ENCODE measurements at regions not wholly inside any gene's neighbourhood (a gene's known extent, or its start where the extent isn't known, plus 50 kb on each side); places are given as distances from the start of the nearest gene placed in this dataset.
A peak's percentile ranks its signal among the peaks of the same experiment; 100 is the strongest.

DNA sequence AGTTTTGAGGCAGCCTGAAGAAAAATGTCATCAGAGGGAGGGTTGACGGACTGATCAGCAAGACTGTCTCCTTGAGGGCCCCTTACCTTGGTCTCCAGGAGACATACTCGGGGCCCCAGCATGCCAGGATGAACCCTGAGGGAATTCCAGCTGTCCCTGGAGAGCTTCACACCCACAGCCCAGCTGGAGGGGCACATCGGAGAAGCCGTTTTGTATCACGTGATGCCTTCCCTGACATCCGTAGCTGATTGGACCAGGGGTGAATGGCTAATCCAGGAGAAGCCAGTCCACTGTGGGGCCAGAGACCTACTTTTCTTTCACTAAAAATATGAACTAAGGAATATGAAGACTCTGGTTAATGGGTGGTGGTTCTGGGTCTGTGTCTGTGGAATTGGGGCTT, 86.0 kb upstream of the TP53I11 start:
- Histone ChIP-seq H2AFZ (ENCODE audit: low read length, unreplicated experiment) (no peak overlapping the region), H3K79me2 (ENCODE audit: control insufficient read depth, insufficient read depth, low read length, unreplicated experiment) (no peaks in the 10 kb centered on the region), H3K27me3 (ENCODE audit: insufficient read depth, low read length) (peaks cover 42% of the 10 kb centered on the region), H3K27ac (ENCODE audit: low read depth, low read length) (no peak overlapping the region), H3K4me1 (ENCODE audit: control insufficient read depth, insufficient read depth, low read length, unreplicated experiment) (no peaks in the 10 kb centered on the region), H3K36me3 (ENCODE audit: insufficient read depth, low read length) (no peaks in the 10 kb centered on the region), H3K4me3 (ENCODE audit: low read depth, low read length) (no peak overlapping the region)

DNA sequence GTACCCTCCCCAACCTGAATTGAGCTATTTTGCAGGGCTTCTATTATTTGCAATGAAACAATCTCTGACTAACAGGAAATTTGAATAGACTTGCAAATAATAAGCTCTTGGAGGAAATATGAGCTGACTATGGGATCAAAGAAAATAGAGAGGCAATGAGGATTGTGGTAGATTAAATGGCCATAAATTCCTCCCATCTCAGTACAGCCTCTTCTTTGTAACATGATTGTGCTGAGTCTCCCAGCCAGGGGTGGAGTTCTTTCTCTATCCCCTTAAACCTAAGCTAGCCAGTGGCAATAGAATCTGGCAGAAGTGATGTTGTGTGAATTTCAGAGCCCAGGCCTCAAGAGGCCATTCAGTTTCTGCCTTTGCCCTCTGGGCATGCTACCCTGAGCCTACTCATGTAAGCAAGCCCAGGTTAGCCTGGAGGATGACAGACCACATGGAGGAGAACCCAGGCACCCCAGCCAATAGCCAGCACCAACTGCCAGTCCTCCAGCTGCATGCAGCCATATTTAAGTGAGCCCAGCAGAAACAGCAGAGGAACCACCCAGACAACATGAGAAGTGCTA, 86.8 kb upstream of the TP53I11 start:
- Histone ChIP-seq H3K27me3 (ENCODE audit: insufficient read depth, low read length) (peaks cover 34% of the 10 kb centered on the region), H3K79me2 (ENCODE audit: control insufficient read depth, insufficient read depth, low read length, unreplicated experiment) (no peaks in the 10 kb centered on the region), H3K4me3 (ENCODE audit: low read depth, low read length) (no peak overlapping the region), H3K27ac (ENCODE audit: low read depth, low read length) (no peak overlapping the region), H3K4me1 (ENCODE audit: control insufficient read depth, insufficient read depth, low read length, unreplicated experiment) (peaks cover 4% of the 10 kb centered on the region), H3K36me3 (ENCODE audit: insufficient read depth, low read length) (no peaks in the 10 kb centered on the region), H2AFZ (ENCODE audit: low read length, unreplicated experiment) (no peak overlapping the region)

DNA sequence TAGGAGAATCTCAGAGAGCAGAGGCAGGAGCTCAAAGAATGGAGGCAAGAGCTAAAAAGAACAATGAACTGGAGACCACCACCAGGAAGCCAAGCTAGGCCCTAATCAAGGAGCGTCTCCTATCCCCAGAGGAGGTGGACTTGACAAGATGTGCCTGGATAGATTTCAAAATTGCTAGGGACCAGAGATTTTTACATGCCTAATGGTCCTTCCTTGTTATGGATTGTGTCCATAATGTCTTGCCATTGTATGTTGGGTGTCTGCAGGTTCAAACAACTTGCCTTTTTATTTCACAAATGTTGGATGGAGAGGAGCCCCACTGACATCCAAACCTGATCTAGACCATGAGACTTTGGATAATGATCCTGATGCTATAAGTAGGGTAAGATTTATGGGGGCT, 88.2 kb upstream of the TP53I11 start:
- peaks cover 21% of the 10 kb centered on the region for H3K27me3 ChIP-seq (ENCODE audit: insufficient read depth, low read length)
- no peaks in the 10 kb centered on the region for H3K79me2 ChIP-seq (ENCODE audit: control insufficient read depth, insufficient read depth, low read length, unreplicated experiment)
- peaks cover 18% of the 10 kb centered on the region for H3K4me1 ChIP-seq (ENCODE audit: control insufficient read depth, insufficient read depth, low read length, unreplicated experiment)
- H3K27ac ChIP-seq (ENCODE audit: low read depth, low read length), result no peak overlapping the region
- H2AFZ ChIP-seq (ENCODE audit: low read length, unreplicated experiment), result no peak overlapping the region
- H3K4me3 ChIP-seq (ENCODE audit: low read depth, low read length), result no peak overlapping the region
- no peaks in the 10 kb centered on the region for H3K36me3 ChIP-seq (ENCODE audit: insufficient read depth, low read length)

DNA sequence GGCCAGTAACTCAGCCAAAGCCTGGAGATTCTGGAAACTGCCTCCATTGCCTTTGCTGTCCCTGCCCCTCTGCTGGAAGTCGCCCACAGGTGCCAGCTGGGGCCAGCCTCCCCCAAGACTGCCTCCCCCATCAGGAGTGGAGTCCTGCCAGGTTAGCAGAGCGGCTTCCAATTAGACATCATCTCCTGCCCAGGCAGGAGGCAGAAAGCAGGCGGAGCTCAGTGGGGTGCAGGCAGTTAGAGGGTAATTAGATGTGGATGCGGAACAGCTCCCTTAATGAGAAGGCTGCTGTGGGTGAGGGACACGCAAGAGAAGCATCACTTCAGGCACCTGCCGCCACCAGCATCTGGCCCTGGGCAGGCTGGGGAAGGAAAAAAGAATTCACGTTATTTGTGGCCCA, 90.9 kb upstream of the TP53I11 start:
- Histone ChIP-seq H3K27me3 (ENCODE audit: insufficient read depth, low read length) (no peaks in the 10 kb centered on the region), H3K4me1 (ENCODE audit: control insufficient read depth, insufficient read depth, low read length, unreplicated experiment) (peaks cover 39% of the 10 kb centered on the region), H2AFZ (ENCODE audit: low read length, unreplicated experiment) (no peak overlapping the region), H3K4me3 (ENCODE audit: low read depth, low read length) (no peak overlapping the region), H3K36me3 (ENCODE audit: insufficient read depth, low read length) (no peaks in the 10 kb centered on the region), H3K27ac (ENCODE audit: low read depth, low read length) (no peak overlapping the region), H3K79me2 (ENCODE audit: control insufficient read depth, insufficient read depth, low read length, unreplicated experiment) (no peaks in the 10 kb centered on the region)

DNA sequence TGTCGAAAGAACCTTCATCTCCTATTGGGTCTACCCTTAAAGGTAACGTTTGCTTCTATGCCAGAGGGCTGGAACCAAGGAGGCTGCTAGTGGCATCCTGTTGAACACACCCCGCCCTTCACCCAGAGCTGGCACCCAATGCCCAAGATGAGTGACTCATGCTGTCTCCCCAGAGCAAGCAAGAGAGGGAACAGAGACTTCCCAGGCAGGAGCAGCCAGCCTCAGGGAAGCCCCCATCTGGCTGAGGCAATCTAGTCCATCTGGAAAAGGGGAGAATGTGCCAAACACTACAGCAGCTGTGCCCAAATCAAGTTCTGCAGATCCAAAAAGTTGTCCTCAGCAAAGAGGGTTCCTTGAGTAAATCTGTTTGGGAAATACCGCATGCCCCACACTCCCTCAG, 91.9 kb upstream of the TP53I11 start:
- no peak overlapping the region for H2AFZ ChIP-seq (ENCODE audit: low read length, unreplicated experiment)
- H3K36me3 ChIP-seq (ENCODE audit: insufficient read depth, low read length), result no peaks in the 10 kb centered on the region
- no peaks in the 10 kb centered on the region for H3K27me3 ChIP-seq (ENCODE audit: insufficient read depth, low read length)
- H3K4me3 ChIP-seq (ENCODE audit: low read depth, low read length), result no peak overlapping the region
- H3K4me1 ChIP-seq (ENCODE audit: control insufficient read depth, insufficient read depth, low read length, unreplicated experiment), result peaks cover 46% of the 10 kb centered on the region
- no peaks in the 10 kb centered on the region for H3K79me2 ChIP-seq (ENCODE audit: control insufficient read depth, insufficient read depth, low read length, unreplicated experiment)
- H3K27ac ChIP-seq (ENCODE audit: low read depth, low read length), result no peak overlapping the region

DNA sequence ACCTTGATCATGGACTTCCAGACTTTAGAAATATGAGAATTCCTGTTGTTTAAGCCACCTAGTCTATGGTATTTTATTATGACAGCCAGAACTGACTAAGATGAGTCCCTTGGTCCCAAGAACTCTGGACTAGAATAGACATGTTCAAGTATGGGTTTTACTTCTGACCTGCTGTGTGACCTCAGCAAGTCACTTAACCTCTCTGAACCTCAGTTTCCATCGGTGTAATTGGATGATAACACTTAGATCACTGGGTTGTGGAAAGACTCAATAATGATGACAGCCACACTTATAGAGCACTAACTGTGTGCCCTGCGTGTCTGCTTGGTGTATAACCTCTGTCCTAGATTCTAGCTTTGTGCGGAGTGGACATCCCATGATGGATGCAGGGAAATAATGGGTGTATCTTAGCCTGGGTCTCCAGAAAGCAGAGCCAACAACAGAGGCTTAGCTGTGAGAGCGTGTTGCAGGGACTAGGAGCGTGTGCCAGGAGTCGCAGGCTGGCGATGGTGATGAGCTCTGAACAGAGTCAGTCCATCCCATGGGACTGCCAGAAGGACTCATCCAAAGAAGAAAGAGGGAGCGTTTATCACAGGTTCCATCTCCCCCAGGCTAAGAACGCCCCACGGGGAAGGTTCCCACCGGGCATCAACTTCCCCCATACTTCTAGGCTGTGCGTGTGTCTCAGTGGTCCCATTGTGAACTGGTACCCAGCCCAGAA, 93.2 kb upstream of the TP53I11 start:
- Histone ChIP-seq H3K36me3 (ENCODE audit: insufficient read depth, low read length) (no peaks in the 10 kb centered on the region), H3K4me3 (ENCODE audit: low read depth, low read length) (no peak overlapping the region), H3K27me3 (ENCODE audit: insufficient read depth, low read length) (no peaks in the 10 kb centered on the region), H3K4me1 (ENCODE audit: control insufficient read depth, insufficient read depth, low read length, unreplicated experiment) (peaks cover 46% of the 10 kb centered on the region), H2AFZ (ENCODE audit: low read length, unreplicated experiment) (no peak overlapping the region), H3K79me2 (ENCODE audit: control insufficient read depth, insufficient read depth, low read length, unreplicated experiment) (no peaks in the 10 kb centered on the region), H3K27ac (ENCODE audit: low read depth, low read length) (no peak overlapping the region)

DNA sequence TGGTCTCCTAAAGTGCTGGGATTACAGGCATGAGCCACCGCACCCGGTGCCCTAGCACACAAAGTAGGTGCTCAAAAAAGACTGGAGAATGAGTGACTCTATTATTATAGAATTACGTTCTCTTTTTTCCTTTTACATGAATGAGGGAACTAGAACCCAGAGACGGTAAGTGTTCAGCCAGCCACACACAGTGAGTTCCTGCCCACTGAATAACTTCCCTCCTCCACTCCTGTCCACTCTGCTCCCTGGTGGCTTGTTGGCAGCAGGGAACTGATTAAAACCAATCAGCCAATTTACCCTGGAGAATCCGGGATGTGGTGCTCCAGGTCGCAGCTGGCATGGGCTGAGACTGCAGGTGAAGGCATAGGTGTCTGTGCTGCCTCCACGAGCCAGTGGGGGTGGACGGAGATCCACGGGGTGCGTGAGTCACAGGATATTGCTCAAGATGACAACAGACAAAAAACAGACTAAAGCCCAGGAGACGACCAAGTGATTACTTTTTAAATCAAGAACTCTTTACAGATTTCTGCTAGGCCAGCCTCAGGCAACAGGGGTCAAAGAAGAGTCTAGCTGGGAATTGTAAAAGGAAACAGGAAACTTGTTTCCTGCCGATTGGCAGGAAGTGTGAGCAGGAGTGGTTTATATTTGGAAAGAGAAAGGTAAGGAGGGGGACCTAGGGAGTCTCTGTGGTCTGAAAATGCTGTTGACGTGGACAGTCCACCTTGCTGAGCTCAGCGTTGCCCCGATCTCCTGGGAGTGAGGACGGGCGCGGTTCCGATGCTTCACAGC, 95.2 kb upstream of the TP53I11 start:
- H2AFZ ChIP-seq (ENCODE audit: low read length, unreplicated experiment), result peak overlapping the region; percentile 29
- H3K4me1 ChIP-seq (ENCODE audit: control insufficient read depth, insufficient read depth, low read length, unreplicated experiment), result peaks cover 46% of the 10 kb centered on the region
- H3K27me3 ChIP-seq (ENCODE audit: insufficient read depth, low read length), result no peaks in the 10 kb centered on the region
- peak overlapping the region; percentile 51 for H3K27ac ChIP-seq (ENCODE audit: low read depth, low read length)
- no peak overlapping the region for H3K4me3 ChIP-seq (ENCODE audit: low read depth, low read length)
- H3K79me2 ChIP-seq (ENCODE audit: control insufficient read depth, insufficient read depth, low read length, unreplicated experiment), result no peaks in the 10 kb centered on the region
- H3K36me3 ChIP-seq (ENCODE audit: insufficient read depth, low read length), result no peaks in the 10 kb centered on the region

DNA sequence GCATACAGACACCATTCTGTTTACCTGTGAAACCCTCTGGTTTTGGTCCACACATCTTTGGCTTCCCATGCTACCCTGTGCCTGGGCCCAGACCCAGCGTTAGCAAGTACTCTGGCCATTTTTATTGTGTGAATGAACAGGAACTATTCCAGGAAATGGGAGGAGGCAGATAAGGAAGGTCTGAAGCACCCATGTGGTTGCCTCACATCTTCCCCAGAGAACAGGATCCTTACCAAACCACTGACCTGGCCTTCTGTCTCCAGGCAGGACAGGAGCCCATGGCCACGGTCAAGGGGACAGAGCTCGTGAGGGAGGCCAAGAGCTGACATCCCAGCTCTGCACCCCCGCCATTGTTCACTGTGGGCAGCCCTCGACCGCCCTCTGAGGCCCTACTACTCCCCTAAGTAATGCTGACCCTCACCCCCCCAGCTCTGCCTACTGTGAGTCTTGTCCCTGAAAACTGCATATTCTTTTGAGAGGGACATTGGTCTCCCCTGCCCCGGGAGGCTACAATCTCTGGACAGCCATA, 97.7 kb upstream of the TP53I11 start:
- H3K4me1 ChIP-seq (ENCODE audit: control insufficient read depth, insufficient read depth, low read length, unreplicated experiment), result peaks cover 33% of the 10 kb centered on the region
- no peak overlapping the region for H2AFZ ChIP-seq (ENCODE audit: low read length, unreplicated experiment)

DNA sequence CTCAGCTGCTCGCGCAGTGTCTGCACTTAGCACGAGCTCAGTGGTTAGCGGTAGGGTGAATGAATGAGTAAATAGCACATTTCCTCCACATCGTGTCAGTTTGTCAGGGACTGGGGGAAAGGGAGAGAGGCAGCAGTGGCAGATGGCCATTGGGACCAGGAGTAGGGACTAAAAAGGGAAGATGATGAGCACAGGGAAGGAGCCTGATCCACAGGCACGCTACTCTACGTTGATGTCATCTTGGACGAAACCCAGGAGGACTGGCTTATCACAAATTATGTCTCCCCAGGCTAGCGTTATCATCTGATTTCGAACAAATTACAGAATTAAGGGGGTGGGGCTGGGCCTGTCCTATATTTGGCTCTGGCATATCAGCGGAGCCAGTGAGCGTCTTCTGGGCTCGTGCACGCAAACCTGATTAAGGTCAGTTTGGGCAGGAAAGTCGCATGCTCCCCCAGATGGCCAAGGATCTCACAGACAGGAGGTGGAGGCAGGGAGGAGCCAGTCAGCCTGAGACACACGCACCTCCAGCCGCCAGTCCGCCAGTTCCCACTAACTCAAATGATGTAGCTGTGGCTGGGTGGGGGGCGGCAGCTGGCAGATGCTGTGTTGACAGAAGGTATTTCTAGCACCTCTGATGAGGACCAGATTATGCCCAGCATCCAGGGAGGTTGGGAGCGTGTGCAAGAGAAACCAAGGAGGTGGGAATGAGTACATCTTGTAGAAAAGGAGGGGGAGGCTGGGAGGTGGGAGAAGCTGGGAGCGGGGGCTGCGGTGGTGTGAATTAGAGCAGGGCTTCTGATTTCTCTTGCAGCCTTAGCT, 97.4 kb upstream of the PRDM11 start:
- H3K79me2 ChIP-seq (ENCODE audit: control insufficient read depth, insufficient read depth, low read length, unreplicated experiment), result no peaks in the 10 kb centered on the region
- no peak overlapping the region for H3K4me3 ChIP-seq (ENCODE audit: low read depth, low read length)
- H3K4me1 ChIP-seq (ENCODE audit: control insufficient read depth, insufficient read depth, low read length, unreplicated experiment), result peaks cover 26% of the 10 kb centered on the region
- H3K27ac ChIP-seq (ENCODE audit: low read depth, low read length), result no peak overlapping the region
- H3K36me3 ChIP-seq (ENCODE audit: insufficient read depth, low read length), result no peaks in the 10 kb centered on the region
- H2AFZ ChIP-seq (ENCODE audit: low read length, unreplicated experiment), result no peak overlapping the region
- H3K27me3 ChIP-seq (ENCODE audit: insufficient read depth, low read length), result no peaks in the 10 kb centered on the region

More for the DNA sequence above, 97.7 kb upstream of the TP53I11 start:
- no peaks in the 10 kb centered on the region for H3K27me3 ChIP-seq (ENCODE audit: insufficient read depth, low read length)
- H3K27ac ChIP-seq (ENCODE audit: low read depth, low read length), result no peak overlapping the region
- H3K79me2 ChIP-seq (ENCODE audit: control insufficient read depth, insufficient read depth, low read length, unreplicated experiment), result no peaks in the 10 kb centered on the region
- H3K36me3 ChIP-seq (ENCODE audit: insufficient read depth, low read length), result no peaks in the 10 kb centered on the region
- no peak overlapping the region for H3K4me3 ChIP-seq (ENCODE audit: low read depth, low read length)

DNA sequence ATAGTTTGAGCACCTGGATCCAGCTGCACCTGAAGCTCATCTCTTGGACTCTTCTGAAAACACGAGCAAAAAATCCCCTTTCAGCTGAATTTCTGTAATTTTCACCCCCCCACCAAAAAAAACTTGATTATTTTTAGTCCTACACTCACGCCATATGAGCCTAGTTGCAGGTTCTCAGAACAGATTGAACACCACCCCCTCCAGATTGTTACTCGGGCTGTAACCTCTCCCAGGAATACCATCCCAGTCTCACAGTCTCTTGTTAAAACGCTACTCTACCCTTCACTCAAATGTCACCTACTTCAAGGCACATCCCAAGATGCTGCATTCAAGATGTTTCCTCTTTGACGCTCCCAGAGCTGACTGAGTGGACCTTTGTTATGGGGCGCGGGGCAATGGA, 96.3 kb upstream of the PRDM11 start:
- Histone ChIP-seq H3K27ac (ENCODE audit: low read depth, low read length) (no peak overlapping the region), H3K27me3 (ENCODE audit: insufficient read depth, low read length) (no peaks in the 10 kb centered on the region), H2AFZ (ENCODE audit: low read length, unreplicated experiment) (no peak overlapping the region), H3K79me2 (ENCODE audit: control insufficient read depth, insufficient read depth, low read length, unreplicated experiment) (no peaks in the 10 kb centered on the region), H3K4me1 (ENCODE audit: control insufficient read depth, insufficient read depth, low read length, unreplicated experiment) (peaks cover 22% of the 10 kb centered on the region), H3K4me3 (ENCODE audit: low read depth, low read length) (no peak overlapping the region), H3K36me3 (ENCODE audit: insufficient read depth, low read length) (no peaks in the 10 kb centered on the region)

Measured in ACC112 (cell line).